DND-41 (cell line): ENCODE measurements at regions not wholly inside any gene's neighbourhood (a gene's known extent, or its start where the extent isn't known, plus 50 kb on each side); places are given as distances from the start of the nearest gene placed in this dataset.

Experiments
- CTCF ChIP-seq: IDR thresholded peaks from 2 replicates; pipeline ENCODE4 v1.5.1; 2012; ENCODE audit warnings: borderline replicate concordance, low read length, moderate library complexity, mild to moderate bottlenecking; ENCODE audit not compliant: poor library complexity, severe bottlenecking; ENCODE audit errors: extremely low read depth
- EZH2 ChIP-seq: IDR thresholded peaks from 3 replicates; pipeline ENCODE4 v1.6.1; 2012; ENCODE audit warnings: borderline replicate concordance, low read depth, mild to moderate bottlenecking, moderate library complexity, low read length, inconsistent platforms; ENCODE audit not compliant: severe bottlenecking

- TF ChIP-seq CTCF (no peak), EZH2 (no peak)
Observed at GRCh38 chr3:90036939-90037469, 929.6 kb downstream of the EPHA3 start.
